CD4-positive, alpha-beta memory T cell (primary cell): ENCODE measurements at regions not wholly inside any gene's neighbourhood (a gene's known extent, or its start where the extent isn't known, plus 50 kb on each side); places are given as distances from the start of the nearest gene placed in this dataset.

ENCODE experiments used
- CTCF ChIA-PET: fragments of 350-600 bp; sonication (Branson Sonifier 250); formaldehyde crosslinking; loops from one replicate; lab custom pipeline; 2021; ENCODE audit warnings: inconsistent platforms; ENCODE audit not compliant: partially characterized antibody; lab: Charles Lee
- POLR2A ChIA-PET: fragments of 350-600 bp; sonication (Branson Sonifier 250); formaldehyde crosslinking; loops from one replicate; lab custom pipeline; 2021; ENCODE audit not compliant: partially characterized antibody; lab: Charles Lee
- DNase-seq, 5 donors: peaks; one replicate each; pipeline versions ENCODE4 v3.0.0 to v3.0.0-alpha.2; 2020 to 2022; ENCODE audit warnings: mixed read lengths in 1 of 5
- H3K27ac ChIP-seq: one replicate; pipeline ENCODE4 v1.7.0; 2013; ENCODE audit warnings: low read depth, low read length
- H3K27me3 ChIP-seq: 2 replicates; pipeline ENCODE4 v1.7.0; 2013; ENCODE audit warnings: mild to moderate bottlenecking, low read length, moderate library complexity; ENCODE audit not compliant: insufficient read depth
- H3K36me3 ChIP-seq: 2 replicates; pipeline ENCODE4 v1.7.0; 2013; ENCODE audit warnings: mild to moderate bottlenecking, low read length, moderate library complexity; ENCODE audit not compliant: insufficient read depth
- H3K4me1 ChIP-seq: 2 replicates; pipeline ENCODE4 v1.7.0; 2013; ENCODE audit warnings: mild to moderate bottlenecking, low read length, moderate library complexity; ENCODE audit not compliant: insufficient read depth
- H3K4me3 ChIP-seq, 2 donors: one replicate each; pipeline ENCODE4 v1.7.0; 2013; ENCODE audit warnings: low read length in 2 of 2, mild to moderate bottlenecking in 1 of 2
- H3K9me3 ChIP-seq, 2 donors: one replicate each; pipeline ENCODE4 v1.7.0; 2013; ENCODE audit warnings: low read length in 2 of 2, control low read depth in 1 of 2; ENCODE audit not compliant: control insufficient read depth in 1 of 2
- H3K27ac Mint-ChIP-seq, 7 donors: one replicate each; pipeline ENCODE4 v1.8.0; 2020 to 2021; ENCODE audit warnings: mixed read lengths in 7 of 7, mild to moderate bottlenecking in 6 of 7, inconsistent platforms in 3 of 7, moderate library complexity in 3 of 7
- H3K27me3 Mint-ChIP-seq, 2 donors: one replicate each; pipeline ENCODE4 v1.8.0; 2020 to 2021; ENCODE audit warnings: mixed read lengths in 2 of 2
- H3K36me3 Mint-ChIP-seq, 2 donors: one replicate each; pipeline ENCODE4 v1.8.0; 2020 to 2021; ENCODE audit warnings: mixed read lengths in 2 of 2, inconsistent platforms in 1 of 2, mild to moderate bottlenecking in 1 of 2
- H3K4me1 Mint-ChIP-seq, 4 donors: one replicate each; pipeline ENCODE4 v1.8.0; 2020 to 2021; ENCODE audit warnings: mixed read lengths in 4 of 4, mild to moderate bottlenecking in 1 of 4
- H3K4me3 Mint-ChIP-seq, 8 donors: one replicate each; pipeline ENCODE4 v1.8.0; 2020 to 2021; ENCODE audit warnings: mixed read lengths in 8 of 8, mild to moderate bottlenecking in 7 of 8, moderate library complexity in 6 of 8, inconsistent platforms in 3 of 8
- H3K9me3 Mint-ChIP-seq, 8 donors: one replicate each; pipeline ENCODE4 v1.8.0; 2020 to 2021; ENCODE audit warnings: mixed read lengths in 8 of 8, mild to moderate bottlenecking in 5 of 8, inconsistent platforms in 3 of 8, moderate library complexity in 1 of 8
- intact Hi-C: fragments of 100-400 bp; cut with micrococcal nuclease; formaldehyde crosslinking; loops from one replicate; pipeline ENCODE4 v1.15.1; 2023

DNA sequence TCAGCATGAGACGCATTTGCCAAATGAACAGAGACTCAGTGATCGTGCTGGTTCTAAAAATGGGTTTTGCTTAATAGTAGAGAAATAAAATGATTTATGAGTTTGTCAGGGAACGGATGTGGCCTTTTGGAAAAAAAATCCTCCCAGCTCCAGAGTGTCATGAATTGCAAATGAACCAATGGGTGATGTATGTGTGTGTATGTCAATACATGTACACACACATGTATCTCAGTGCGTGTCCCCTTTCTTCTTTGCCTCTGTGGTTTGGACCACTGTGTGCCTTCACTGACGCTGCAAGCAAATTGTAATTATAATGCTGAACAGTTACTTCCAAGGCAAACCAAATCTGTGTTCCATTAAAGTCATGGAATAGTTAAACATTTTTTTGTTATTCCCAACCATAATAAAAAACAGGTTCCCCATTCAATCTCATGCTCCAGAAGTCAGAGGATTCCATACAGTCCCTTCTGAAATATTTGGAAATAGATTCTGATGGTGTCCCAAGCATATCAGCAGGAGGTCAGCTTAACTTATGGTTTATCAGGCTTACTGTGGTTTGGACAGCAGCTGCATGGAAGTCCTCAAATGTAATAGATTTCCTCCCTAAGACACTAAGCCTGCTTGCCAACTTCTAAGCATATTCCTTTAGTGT, 630.5 kb downstream of the ACTL7B start:
- H3K27me3 Mint-ChIP-seq: no peaks in the 10 kb centered on the region
- Histone ChIP-seq H3K27ac (no peak overlapping the region), H3K4me3 (no peak overlapping the region), H3K4me1 (no peaks in the 10 kb centered on the region), H3K9me3 (no peaks in the 10 kb centered on the region), H3K36me3 (no peaks in the 10 kb centered on the region), H3K27me3 (no peaks in the 10 kb centered on the region)
- peaks cover 2 to 14% (median 8%) of the 10 kb centered on the region in 8 donors for H3K9me3 Mint-ChIP-seq
- H3K27ac Mint-ChIP-seq: no peak overlapping the region
- DNase-seq: no peak
- H3K36me3 Mint-ChIP-seq: no peaks in the 10 kb centered on the region
- CTCF ChIA-PET: no interaction called here
- POLR2A ChIA-PET: no interaction called here
- no peaks in the 10 kb centered on the region for H3K4me1 Mint-ChIP-seq
- intact Hi-C loops: no loop called here
- H3K4me3 Mint-ChIP-seq: no peak overlapping the region

DNA sequence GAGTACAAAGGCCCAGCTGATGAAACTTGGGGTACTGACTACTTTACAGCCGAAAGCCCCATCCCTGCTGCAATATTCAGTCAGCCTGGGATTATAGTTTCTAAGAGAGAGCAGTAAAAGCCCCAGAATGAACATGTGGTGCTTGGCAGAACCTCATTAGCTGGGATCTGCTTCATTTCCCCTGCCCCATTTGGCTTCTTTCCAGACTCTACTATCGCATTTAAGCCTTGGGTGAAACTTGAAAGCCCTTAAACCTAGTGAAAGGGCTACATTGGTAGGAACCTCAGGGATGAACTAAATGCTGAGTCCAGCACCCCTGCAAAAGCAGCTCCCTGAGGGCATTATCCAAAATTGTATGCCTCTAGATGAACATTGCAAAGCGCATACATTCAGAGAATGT, 631.1 kb downstream of the ACTL7B start:
- Mint-ChIP-seq H3K36me3 (no peaks in the 10 kb centered on the region), H3K27me3 (no peaks in the 10 kb centered on the region), H3K27ac (no peak overlapping the region), H3K4me3 (no peak overlapping the region), H3K9me3 (peaks cover 2 to 11% (median 7%) of the 10 kb centered on the region in 8 donors), H3K4me1 (no peaks in the 10 kb centered on the region)
- Histone ChIP-seq H3K4me1 (no peaks in the 10 kb centered on the region), H3K9me3 (no peaks in the 10 kb centered on the region), H3K36me3 (no peaks in the 10 kb centered on the region), H3K27ac (no peak overlapping the region), H3K27me3 (no peaks in the 10 kb centered on the region), H3K4me3 (no peak overlapping the region)
- POLR2A ChIA-PET: no interaction called here
- DNase-seq: no peak
- intact Hi-C loops: no loop called here
- CTCF ChIA-PET: no interaction called here

- Histone ChIP-seq H3K27me3 (no peaks in the 10 kb centered on the region), H3K36me3 (no peaks in the 10 kb centered on the region), H3K27ac (no peak overlapping the region), H3K4me1 (no peaks in the 10 kb centered on the region), H3K9me3 (no peaks in the 10 kb centered on the region), H3K4me3 (no peak overlapping the region)
- no peaks in the 10 kb centered on the region for H3K4me1 Mint-ChIP-seq
- H3K4me3 Mint-ChIP-seq: no peak overlapping the region
- H3K27me3 Mint-ChIP-seq: no peaks in the 10 kb centered on the region
- H3K36me3 Mint-ChIP-seq: no peaks in the 10 kb centered on the region
- DNase-seq: no peak
- intact Hi-C loops: no loop called here
- ChIA-PET CTCF (no interaction called here), POLR2A (no interaction called here)
- no peak overlapping the region for H3K27ac Mint-ChIP-seq
- peaks cover 0 to 16% (median 11%) of the 10 kb centered on the region in 8 donors for H3K9me3 Mint-ChIP-seq
Observed at GRCh38 chr9:108219664-108220063, 636.1 kb downstream of the ACTL7B start.

DNA sequence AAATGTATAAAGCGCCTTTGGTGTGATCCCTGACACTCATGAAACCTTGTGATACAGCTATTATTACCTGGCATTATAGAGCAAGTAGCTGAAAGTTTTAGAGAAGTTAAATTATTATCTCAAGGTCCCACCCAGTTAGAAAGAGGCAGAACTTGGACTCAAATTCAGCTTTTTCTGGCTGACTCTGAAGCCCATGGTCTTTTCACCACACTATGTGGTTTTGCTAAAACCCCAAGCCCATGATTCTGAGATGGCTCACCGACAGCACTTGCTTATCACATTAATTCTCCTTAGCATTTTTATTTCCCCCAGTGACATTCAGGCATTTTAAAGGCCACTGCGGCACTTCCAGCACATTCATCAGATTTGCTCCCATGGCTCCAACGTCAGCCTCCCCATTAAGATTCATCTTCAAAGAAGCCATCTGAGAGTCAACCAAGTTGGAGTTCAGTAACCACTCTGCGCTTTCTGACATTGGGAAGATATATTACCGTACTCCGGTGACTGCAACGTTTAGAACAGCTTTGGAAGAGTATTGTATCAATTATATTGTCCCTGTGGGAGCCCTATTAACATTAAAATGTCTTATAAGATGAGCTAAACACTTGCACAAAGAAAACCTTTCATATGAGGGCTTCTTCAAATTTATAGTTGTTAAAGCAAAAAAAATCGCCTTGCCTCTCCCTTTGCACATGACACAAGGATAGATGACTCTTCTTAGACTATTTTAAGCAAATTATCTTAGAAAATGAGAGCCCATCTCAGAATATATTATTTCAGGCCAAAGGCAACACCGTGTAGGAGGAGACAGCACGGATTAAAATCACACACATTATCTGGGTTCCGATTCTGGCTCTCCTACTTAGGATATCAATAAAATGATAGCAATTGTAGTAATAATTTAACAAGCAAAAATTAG, 638.1 kb downstream of the ACTL7B start:
- ChIA-PET CTCF (no interaction called here), POLR2A (no interaction called here)
- Mint-ChIP-seq H3K4me1 (no peaks in the 10 kb centered on the region), H3K27ac (no peak overlapping the region), H3K27me3 (no peaks in the 10 kb centered on the region), H3K36me3 (no peaks in the 10 kb centered on the region), H3K4me3 (no peak overlapping the region), H3K9me3 (peaks cover 0 to 17% (median 8%) of the 10 kb centered on the region in 8 donors)
- Histone ChIP-seq H3K36me3 (no peaks in the 10 kb centered on the region), H3K27me3 (no peaks in the 10 kb centered on the region), H3K4me3 (no peak overlapping the region), H3K27ac (no peak overlapping the region), H3K9me3 (no peaks in the 10 kb centered on the region), H3K4me1 (no peaks in the 10 kb centered on the region)
- intact Hi-C loops: no loop called here
- no peak for DNase-seq

GRCh38 chr9:108213511-108213910, 642.3 kb downstream of the ACTL7B start:
- Histone ChIP-seq H3K27ac (no peak overlapping the region), H3K36me3 (no peaks in the 10 kb centered on the region), H3K27me3 (no peaks in the 10 kb centered on the region), H3K9me3 (no peaks in the 10 kb centered on the region), H3K4me1 (no peaks in the 10 kb centered on the region), H3K4me3 (no peak overlapping the region)
- no peaks in the 10 kb centered on the region for H3K4me1 Mint-ChIP-seq
- H3K27me3 Mint-ChIP-seq: no peaks in the 10 kb centered on the region
- POLR2A ChIA-PET: no interaction called here
- no peak for DNase-seq
- H3K9me3 Mint-ChIP-seq: peaks cover 0 to 15% (median 10%) of the 10 kb centered on the region in 8 donors
- CTCF ChIA-PET: no interaction called here
- no peaks in the 10 kb centered on the region for H3K36me3 Mint-ChIP-seq
- H3K27ac Mint-ChIP-seq: no peak overlapping the region
- intact Hi-C loops: no loop called here
- no peak overlapping the region for H3K4me3 Mint-ChIP-seq

- H3K27ac ChIP-seq: no peak overlapping the region
- intact Hi-C loops: no loop called here
- H3K4me1 Mint-ChIP-seq: no peaks in the 10 kb centered on the region
- ChIA-PET POLR2A (no interaction called here), CTCF (no interaction called here)
- no peaks in the 10 kb centered on the region for H3K27me3 Mint-ChIP-seq
- no peaks in the 10 kb centered on the region for H3K27me3 ChIP-seq
- H3K4me3 ChIP-seq: no peak overlapping the region
- no peaks in the 10 kb centered on the region for H3K36me3 Mint-ChIP-seq
- H3K27ac Mint-ChIP-seq: no peak overlapping the region
- DNase-seq: no peak
- peaks cover 0 to 15% (median 6%) of the 10 kb centered on the region in 8 donors for H3K9me3 Mint-ChIP-seq
- no peak overlapping the region for H3K4me3 Mint-ChIP-seq
- H3K9me3 ChIP-seq: no peaks in the 10 kb centered on the region
- no peaks in the 10 kb centered on the region for H3K36me3 ChIP-seq
- H3K4me1 ChIP-seq: no peaks in the 10 kb centered on the region
Observed at GRCh38 chr9:108212184-108212583, 643.6 kb downstream of the ACTL7B start.

- CTCF ChIA-PET: no interaction called here
- no peaks in the 10 kb centered on the region for H3K4me1 ChIP-seq
- intact Hi-C loops: no loop called here
- H3K4me1 Mint-ChIP-seq: no peaks in the 10 kb centered on the region
- H3K27ac Mint-ChIP-seq: no peak overlapping the region
- H3K36me3 Mint-ChIP-seq: no peaks in the 10 kb centered on the region
- no peaks in the 10 kb centered on the region for H3K9me3 ChIP-seq
- POLR2A ChIA-PET: no interaction called here
- no peaks in the 10 kb centered on the region for H3K36me3 ChIP-seq
- no peak overlapping the region for H3K4me3 Mint-ChIP-seq
- no peak overlapping the region for H3K4me3 ChIP-seq
- H3K27me3 Mint-ChIP-seq: no peaks in the 10 kb centered on the region
- no peak for DNase-seq
- no peaks in the 10 kb centered on the region for H3K27me3 ChIP-seq
- no peak overlapping the region for H3K27ac ChIP-seq
- peaks cover 0 to 17% (median 8%) of the 10 kb centered on the region in 8 donors for H3K9me3 Mint-ChIP-seq
Observed at GRCh38 chr9:108211411-108211955, 644.3 kb downstream of the ACTL7B start.
